Astrocyte (in vitro differentiated cells and primary cell): ENCODE measurements at regions not wholly inside any gene's neighbourhood (a gene's known extent, or its start where the extent isn't known, plus 50 kb on each side); places are given as distances from the start of the nearest gene placed in this dataset.

ENCODE experiments used
- DNase-seq: peaks from one replicate; pipeline ENCODE4 v3.0.0-alpha.2; 2010; ENCODE audit warnings: low read depth
- FAIRE-seq: peaks from 2 replicates; lab custom pipeline; 2011; peaks lifted over from hg19 to GRCh38; lab: Jason Lieb, UNC
- H2AFZ ChIP-seq: 2 replicates; pipeline ENCODE4 v1.6.0; 2012; ENCODE audit warnings: low read depth, low read length, inconsistent platforms
- H3K27ac ChIP-seq: 2 replicates; pipeline ENCODE4 v1.5.1; 2011; ENCODE audit warnings: low read depth, low read length, inconsistent platforms
- H3K27me3 ChIP-seq: 2 replicates; pipeline ENCODE4 v1.6.0; 2011; ENCODE audit warnings: low read length, inconsistent platforms; ENCODE audit not compliant: insufficient read depth
- H3K36me3 ChIP-seq: 2 replicates; pipeline ENCODE4 v1.5.1; 2011; ENCODE audit warnings: low read length, inconsistent platforms; ENCODE audit not compliant: insufficient read depth
- H3K4me1 ChIP-seq: 2 replicates; pipeline ENCODE4 v1.5.1; 2011; ENCODE audit warnings: low read length, inconsistent platforms; ENCODE audit not compliant: insufficient read depth
- H3K4me2 ChIP-seq: 2 replicates; pipeline ENCODE4 v1.6.0; 2012; ENCODE audit warnings: low read length, inconsistent platforms
- H3K4me3 ChIP-seq: 2 replicates; pipeline ENCODE4 v1.5.1; 2011; ENCODE audit warnings: low read depth, mild to moderate bottlenecking, low read length, inconsistent platforms; ENCODE audit not compliant: insufficient read depth
- H3K79me2 ChIP-seq: 2 replicates; pipeline ENCODE4 v1.6.0; 2012; ENCODE audit warnings: mild to moderate bottlenecking, low read length, inconsistent platforms; ENCODE audit not compliant: insufficient read depth
- H3K9ac ChIP-seq: 2 replicates; pipeline ENCODE4 v1.6.0; 2012; ENCODE audit warnings: mild to moderate bottlenecking, low read length, inconsistent platforms
- H3K9me3 ChIP-seq: 2 replicates; pipeline ENCODE4 v1.5.1; 2012; ENCODE audit warnings: low read depth, mild to moderate bottlenecking, low read length, inconsistent platforms; ENCODE audit not compliant: insufficient read depth
- H4K20me1 ChIP-seq: 2 replicates; pipeline ENCODE4 v1.6.0; 2012; ENCODE audit warnings: low read length, inconsistent platforms; ENCODE audit not compliant: insufficient read depth
- H3K27ac Mint-ChIP-seq: one replicate; pipeline ENCODE4 v1.8.0; 2021; ENCODE audit warnings: mild to moderate bottlenecking, mixed read lengths; ENCODE audit not compliant: unreplicated experiment
- H3K27me3 Mint-ChIP-seq: one replicate; pipeline ENCODE4 v1.8.0; 2021; ENCODE audit warnings: low read depth, mixed read lengths; ENCODE audit not compliant: unreplicated experiment
- H3K36me3 Mint-ChIP-seq: one replicate; pipeline ENCODE4 v1.8.0; 2021; ENCODE audit warnings: low read depth, mixed read lengths; ENCODE audit not compliant: unreplicated experiment
- H3K4me1 Mint-ChIP-seq: one replicate; pipeline ENCODE4 v1.8.0; 2021; ENCODE audit warnings: low read depth, mixed read lengths; ENCODE audit not compliant: unreplicated experiment
- H3K4me3 Mint-ChIP-seq: one replicate; pipeline ENCODE4 v1.8.0; 2021; ENCODE audit warnings: mild to moderate bottlenecking, moderate library complexity, mixed read lengths; ENCODE audit not compliant: unreplicated experiment
- H3K9me3 Mint-ChIP-seq: one replicate; pipeline ENCODE4 v1.8.0; 2021; ENCODE audit warnings: mild to moderate bottlenecking, mixed read lengths; ENCODE audit not compliant: unreplicated experiment
- EZH2 ChIP-seq: IDR thresholded peaks from 2 replicates; pipeline ENCODE4 v1.6.1; 2012; ENCODE audit warnings: mild to moderate bottlenecking, low read length, inconsistent platforms; ENCODE audit not compliant: insufficient read depth
- TF ChIP-seq, protein P1 (sequence below): IDR thresholded peaks from 2 replicates; pipeline ENCODE4 v1.5.1; 2011; ENCODE audit warnings: low read depth, mild to moderate bottlenecking, inconsistent platforms, low read length, moderate library complexity; ENCODE audit not compliant: insufficient read depth

DNA sequence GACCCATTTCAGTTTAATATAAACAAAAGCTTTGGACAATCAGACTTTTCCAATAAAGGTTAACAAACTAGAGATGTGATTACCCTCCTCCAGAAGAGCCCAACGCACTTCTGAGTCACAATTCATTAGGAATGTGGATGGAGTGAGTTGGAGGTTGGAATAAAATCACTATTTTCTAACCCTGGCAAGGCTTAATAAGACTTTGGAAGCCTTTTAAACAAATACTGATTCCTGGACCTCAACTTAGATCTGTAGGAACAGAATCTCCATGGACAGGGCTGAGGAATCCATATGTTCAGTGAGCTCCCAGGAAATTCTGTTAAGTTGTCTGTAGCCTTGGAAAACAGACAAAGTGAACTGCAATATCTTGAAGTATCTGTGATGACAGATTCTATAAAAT, 233.5 kb upstream of the ELL2 start:
- H3K27ac ChIP-seq = no peak overlapping the region
- peak overlapping the region; percentile 62 for H3K27ac Mint-ChIP-seq
- no peaks in the 10 kb centered on the region for H3K9me3 Mint-ChIP-seq
- H3K4me2 ChIP-seq = peak overlapping the region; percentile 15
- no peaks in the 10 kb centered on the region for H3K36me3 ChIP-seq
- TF ChIP-seq EZH2 = no peak
- TF ChIP-seq, protein P1, sequence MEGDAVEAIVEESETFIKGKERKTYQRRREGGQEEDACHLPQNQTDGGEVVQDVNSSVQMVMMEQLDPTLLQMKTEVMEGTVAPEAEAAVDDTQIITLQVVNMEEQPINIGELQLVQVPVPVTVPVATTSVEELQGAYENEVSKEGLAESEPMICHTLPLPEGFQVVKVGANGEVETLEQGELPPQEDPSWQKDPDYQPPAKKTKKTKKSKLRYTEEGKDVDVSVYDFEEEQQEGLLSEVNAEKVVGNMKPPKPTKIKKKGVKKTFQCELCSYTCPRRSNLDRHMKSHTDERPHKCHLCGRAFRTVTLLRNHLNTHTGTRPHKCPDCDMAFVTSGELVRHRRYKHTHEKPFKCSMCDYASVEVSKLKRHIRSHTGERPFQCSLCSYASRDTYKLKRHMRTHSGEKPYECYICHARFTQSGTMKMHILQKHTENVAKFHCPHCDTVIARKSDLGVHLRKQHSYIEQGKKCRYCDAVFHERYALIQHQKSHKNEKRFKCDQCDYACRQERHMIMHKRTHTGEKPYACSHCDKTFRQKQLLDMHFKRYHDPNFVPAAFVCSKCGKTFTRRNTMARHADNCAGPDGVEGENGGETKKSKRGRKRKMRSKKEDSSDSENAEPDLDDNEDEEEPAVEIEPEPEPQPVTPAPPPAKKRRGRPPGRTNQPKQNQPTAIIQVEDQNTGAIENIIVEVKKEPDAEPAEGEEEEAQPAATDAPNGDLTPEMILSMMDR = no peak
- DNase-seq (peak; percentile 58), FAIRE-seq (no peak)
- H3K4me1 ChIP-seq = peaks cover 8% of the 10 kb centered on the region
- H4K20me1 ChIP-seq = no peaks in the 10 kb centered on the region
- no peaks in the 10 kb centered on the region for H3K27me3 ChIP-seq
- H3K4me3 ChIP-seq = no peak overlapping the region
- no peaks in the 10 kb centered on the region for H3K79me2 ChIP-seq
- H3K9ac ChIP-seq = no peak overlapping the region
- no peak overlapping the region for H3K4me3 Mint-ChIP-seq
- no peaks in the 10 kb centered on the region for H3K36me3 Mint-ChIP-seq
- H3K9me3 ChIP-seq = no peaks in the 10 kb centered on the region
- H3K4me1 Mint-ChIP-seq = peaks cover 15% of the 10 kb centered on the region
- H3K27me3 Mint-ChIP-seq = no peaks in the 10 kb centered on the region
- peak overlapping the region; percentile 22 for H2AFZ ChIP-seq

DNA sequence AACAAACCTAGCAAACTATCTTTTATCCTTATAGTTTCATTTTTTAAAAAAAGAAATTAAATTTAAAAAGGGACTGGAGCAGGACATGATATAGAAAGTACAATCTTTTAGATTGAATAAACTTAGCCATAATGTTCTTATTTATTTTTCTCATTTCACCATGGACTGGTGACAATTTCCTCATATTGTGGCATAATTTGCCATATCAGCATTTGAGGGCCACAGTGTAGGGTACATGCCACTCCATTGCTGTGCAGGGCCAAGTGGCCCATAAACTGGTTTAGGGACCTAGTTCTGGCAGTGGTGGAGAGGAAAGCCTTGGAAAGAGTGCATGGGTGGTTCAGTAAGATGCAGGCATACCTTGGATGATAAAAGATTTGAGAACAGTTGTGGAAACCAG, 232.9 kb upstream of the ELL2 start:
- TF ChIP-seq, protein P1 = no peak
- no peak for TF ChIP-seq EZH2
- Mint-ChIP-seq H3K4me1 (peaks cover 15% of the 10 kb centered on the region), H3K27me3 (no peaks in the 10 kb centered on the region), H3K9me3 (no peaks in the 10 kb centered on the region), H3K4me3 (no peak overlapping the region), H3K27ac (peak overlapping the region; percentile 62), H3K36me3 (no peaks in the 10 kb centered on the region)
- H3K27me3 ChIP-seq = no peaks in the 10 kb centered on the region
- FAIRE-seq (no peak), DNase-seq (no peak)
- no peaks in the 10 kb centered on the region for H4K20me1 ChIP-seq
- H3K9me3 ChIP-seq = no peaks in the 10 kb centered on the region
- H3K79me2 ChIP-seq = no peaks in the 10 kb centered on the region
- H3K4me2 ChIP-seq = peak overlapping the region; percentile 15
- no peaks in the 10 kb centered on the region for H3K36me3 ChIP-seq
- no peak overlapping the region for H3K4me3 ChIP-seq
- no peak overlapping the region for H2AFZ ChIP-seq
- H3K9ac ChIP-seq = no peak overlapping the region
- no peak overlapping the region for H3K27ac ChIP-seq
- peaks cover 8% of the 10 kb centered on the region for H3K4me1 ChIP-seq

DNA sequence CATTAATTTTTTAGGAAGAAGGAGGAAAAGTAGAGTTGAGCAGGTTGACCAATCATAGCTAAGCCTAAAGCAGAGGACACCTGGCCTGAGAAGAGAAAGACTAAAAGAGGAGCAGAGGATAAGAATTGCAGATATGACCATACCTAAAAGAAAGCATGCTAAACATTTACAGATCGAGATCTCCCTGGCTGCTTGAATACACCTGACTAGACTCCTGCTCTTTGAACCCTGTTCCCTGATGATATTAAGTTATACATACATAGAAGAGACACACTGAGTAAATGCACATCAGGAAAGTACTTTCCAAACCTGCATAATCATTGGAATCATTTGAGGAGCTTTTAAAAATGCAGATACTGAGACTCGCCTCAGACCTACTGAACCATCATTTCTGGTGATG, 232.3 kb upstream of the ELL2 start:
- Histone ChIP-seq H4K20me1 (no peaks in the 10 kb centered on the region), H3K4me2 (no peak overlapping the region), H3K9ac (no peak overlapping the region), H3K36me3 (no peaks in the 10 kb centered on the region), H2AFZ (no peak overlapping the region), H3K27me3 (no peaks in the 10 kb centered on the region), H3K79me2 (no peaks in the 10 kb centered on the region), H3K9me3 (no peaks in the 10 kb centered on the region), H3K4me1 (peaks cover 8% of the 10 kb centered on the region), H3K4me3 (no peak overlapping the region), H3K27ac (no peak overlapping the region)
- DNase-seq (no peak), FAIRE-seq (no peak)
- Mint-ChIP-seq H3K27me3 (no peaks in the 10 kb centered on the region), H3K9me3 (no peaks in the 10 kb centered on the region), H3K27ac (no peak overlapping the region), H3K4me1 (peaks cover 15% of the 10 kb centered on the region), H3K36me3 (no peaks in the 10 kb centered on the region), H3K4me3 (no peak overlapping the region)
- TF ChIP-seq EZH2 = no peak
- TF ChIP-seq, protein P1 = no peak
